ENCODE measurements at regions not wholly inside any gene's neighbourhood (a gene's known extent, or its start where the extent isn't known, plus 50 kb on each side); places are given as distances from the start of the nearest gene placed in this dataset.

- FAIRE-seq (no peak), DNase-seq (ENCODE audit: low read depth, low spot score) (no peak)
- Histone ChIP-seq H3K4me2 (ENCODE audit: insufficient read depth, low read length) (no peak overlapping the region), H3K9me3 (replicated peaks; ENCODE audit: control insufficient read depth, insufficient read depth, low read length) (peaks cover 7% of the 10 kb centered on the region), H3K27ac (ENCODE audit: insufficient read depth, low read depth, low read length) (no peak overlapping the region), H3K27me3 (ENCODE audit: control insufficient read depth in 2 of 2, insufficient read depth in 2 of 2, low read length in 2 of 2) (no peaks in the 10 kb centered on the region), H4K20me1 (replicated peaks; ENCODE audit: control insufficient read depth, extremely low read depth, insufficient read depth, low read length) (no peaks in the 10 kb centered on the region), H3K36me3 (ENCODE audit: control insufficient read depth in 2 of 2, extremely low read depth in 1 of 2, insufficient read depth in 2 of 2, low read length in 2 of 2) (no peaks in the 10 kb centered on the region), H3K9ac (replicated peaks; ENCODE audit: extremely low read depth, insufficient read depth, low read length) (no peak overlapping the region), H3K9me1 (replicated peaks; ENCODE audit: control insufficient read depth, extremely low read depth, insufficient read depth, low read length) (no peaks in the 10 kb centered on the region), H2AFZ (ENCODE audit: low read depth, low read length) (no peak overlapping the region), H3K79me2 (ENCODE audit: control insufficient read depth, insufficient read depth, low read length) (no peaks in the 10 kb centered on the region), H3K4me1 (ENCODE audit: control insufficient read depth, extremely low read depth, insufficient read depth, low read length) (no peaks in the 10 kb centered on the region), H3K4me3 (replicated peaks in 1 of 3; ENCODE audit: insufficient read depth in 1 of 3, low read depth in 1 of 3, low read length in 3 of 3) (no peak overlapping the region)
- dilution Hi-C loops (cut with MboI; ENCODE audit: extremely low pct_ligation_motif_present, low sequenced_read_pairs) (no loop called here), intact Hi-C loops (cut with micrococcal nuclease) (no loop called here)
- TF ChIP-seq CTCF (IDR thresholded peaks at IDR 0.05; ENCODE audit: extremely low read depth in 1 of 2, insufficient read depth in 1 of 2, low read depth in 1 of 2, low read length in 2 of 2) (no peak), EZH2 (IDR thresholded peaks at IDR 0.05; ENCODE audit: borderline replicate concordance, low read depth, low read length, severe bottlenecking) (no peak), FOS (IDR thresholded peaks at IDR 0.05; ENCODE audit: borderline replicate concordance, insufficient read depth, low read length) (no peak), MYC (IDR thresholded peaks at IDR 0.05; ENCODE audit: low read depth, low read length) (no peak), MAX (IDR thresholded peaks at IDR 0.05; ENCODE audit: insufficient read depth, insufficient read length) (no peak), POLR2A (IDR thresholded peaks at IDR 0.05; ENCODE audit: low read depth, low read length) (no peak), POLR2AphosphoS5 (IDR thresholded peaks at IDR 0.05; ENCODE audit: insufficient read depth, low read depth, low read length) (no peak)
- no TSS peak for BruUV-seq (replicated peaks)
- CTCF ChIA-PET: no interaction called here
- POLR2A ChIA-PET: no interaction called here
These were observed 554.5 kb downstream of the AACS start for GRCh38 chr12:125619723-125620122.

GRCh38 chr12:125633686-125634085 lies 568.5 kb downstream of the AACS start:
- no peaks in the 10 kb centered on the region for H3K27me3 ChIP-seq (ENCODE audit: control insufficient read depth in 2 of 2, insufficient read depth in 2 of 2, low read length in 2 of 2)
- H3K4me3 ChIP-seq (replicated peaks in 1 of 3; ENCODE audit: insufficient read depth in 1 of 3, low read depth in 1 of 3, low read length in 3 of 3): no peak overlapping the region
- no peaks in the 10 kb centered on the region for H4K20me1 ChIP-seq (replicated peaks; ENCODE audit: control insufficient read depth, extremely low read depth, insufficient read depth, low read length)
- H2AFZ ChIP-seq (ENCODE audit: low read depth, low read length): no peak overlapping the region
- no peaks in the 10 kb centered on the region for H3K9me1 ChIP-seq (replicated peaks; ENCODE audit: control insufficient read depth, extremely low read depth, insufficient read depth, low read length)
- DNase-seq (ENCODE audit: low read depth, low spot score): no peak
- dilution Hi-C loops (cut with MboI; ENCODE audit: extremely low pct_ligation_motif_present, low sequenced_read_pairs): no loop called here
- no peak for FAIRE-seq
- H3K4me2 ChIP-seq (ENCODE audit: insufficient read depth, low read length): no peak overlapping the region
- H3K27ac ChIP-seq (ENCODE audit: insufficient read depth, low read depth, low read length): no peak overlapping the region
- ChIA-PET CTCF (no interaction called here), POLR2A (no interaction called here)
- H3K4me1 ChIP-seq (ENCODE audit: control insufficient read depth, extremely low read depth, insufficient read depth, low read length): no peaks in the 10 kb centered on the region
- intact Hi-C loops (cut with micrococcal nuclease): no loop called here
- BruUV-seq (replicated peaks): no TSS peak
- no peak for TF ChIP-seq MYC (IDR thresholded peaks at IDR 0.05; ENCODE audit: low read depth, low read length)
- no peak for TF ChIP-seq MAX (IDR thresholded peaks at IDR 0.05; ENCODE audit: insufficient read depth, insufficient read length)
- TF ChIP-seq POLR2AphosphoS5 (IDR thresholded peaks at IDR 0.05; ENCODE audit: insufficient read depth, low read depth, low read length): no peak
- TF ChIP-seq JUN (IDR thresholded peaks at IDR 0.05; ENCODE audit: borderline replicate concordance, insufficient read depth, insufficient read length, low read depth): no peak
- no peak for TF ChIP-seq POLR2A (IDR thresholded peaks at IDR 0.05; ENCODE audit: low read depth, low read length)
- TF ChIP-seq CTCF (IDR thresholded peaks at IDR 0.05; ENCODE audit: extremely low read depth in 1 of 2, insufficient read depth in 1 of 2, low read depth in 1 of 2, low read length in 2 of 2): no peak
- TF ChIP-seq EZH2 (IDR thresholded peaks at IDR 0.05; ENCODE audit: borderline replicate concordance, low read depth, low read length, severe bottlenecking): no peak
- no peak for TF ChIP-seq GATA2 (IDR thresholded peaks at IDR 0.05; ENCODE audit: insufficient read depth, insufficient read length, low read depth, low read length)
- TF ChIP-seq FOS (IDR thresholded peaks at IDR 0.05; ENCODE audit: borderline replicate concordance, insufficient read depth, low read length): no peak
- no peaks in the 10 kb centered on the region for H3K79me2 ChIP-seq (ENCODE audit: control insufficient read depth, insufficient read depth, low read length)
- no peak overlapping the region for H3K9ac ChIP-seq (replicated peaks; ENCODE audit: extremely low read depth, insufficient read depth, low read length)
- H3K36me3 ChIP-seq (ENCODE audit: control insufficient read depth in 2 of 2, extremely low read depth in 1 of 2, insufficient read depth in 2 of 2, low read length in 2 of 2): no peaks in the 10 kb centered on the region
- peaks cover 4% of the 10 kb centered on the region for H3K9me3 ChIP-seq (replicated peaks; ENCODE audit: control insufficient read depth, insufficient read depth, low read length)

Data from endothelial cell of umbilical vein (primary cell).